GM20000 (cell line): ENCODE measurements at regions not wholly inside any gene's neighbourhood (a gene's known extent, or its start where the extent isn't known, plus 50 kb on each side); places are given as distances from the start of the nearest gene placed in this dataset.

Experiments used
- DNase-seq: peaks from one replicate; pipeline ENCODE4 v3.0.0; 2012; ENCODE audit warnings: low spot score
- CTCF ChIP-seq: IDR thresholded peaks from 2 replicates; pipeline ENCODE4 v1.5.1; 2012; ENCODE audit warnings: mild to moderate bottlenecking, control low read depth; ENCODE audit errors: extremely low read depth, missing control alignments

DNA sequence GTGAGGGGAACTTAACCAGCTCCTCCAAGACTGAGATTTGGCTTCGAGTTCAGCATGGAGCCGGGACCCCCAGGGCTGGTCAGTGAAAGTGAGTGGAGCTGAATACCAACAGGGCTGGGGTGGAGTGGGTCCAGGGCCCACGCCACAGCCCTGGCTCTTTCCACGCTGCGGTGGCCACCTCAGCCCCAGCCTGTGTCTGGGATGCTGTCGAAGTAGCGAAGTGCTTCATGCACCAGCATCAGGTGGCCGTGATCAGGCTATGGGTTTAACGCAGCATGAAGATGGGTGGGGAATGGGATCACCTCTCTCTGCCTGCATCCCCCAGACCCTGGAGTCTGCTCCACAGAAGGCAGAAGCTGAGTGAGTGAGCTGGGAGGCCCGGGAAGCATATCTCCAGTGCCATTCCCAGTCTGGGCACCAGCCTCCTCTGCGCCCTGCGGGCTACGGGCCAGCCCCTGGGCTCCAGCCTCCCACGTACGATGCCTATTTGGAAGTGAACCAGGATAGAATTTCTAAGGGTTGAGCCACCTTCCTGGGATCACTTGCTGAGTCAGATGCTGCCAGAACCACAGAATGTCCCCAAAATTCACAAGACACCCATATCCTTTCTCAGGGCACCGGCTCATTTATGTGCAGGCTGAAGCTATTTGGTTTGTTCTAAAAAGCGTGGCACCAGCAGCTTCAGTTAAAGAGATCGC is 131.1 kb upstream of the CHST15 start:
- TF ChIP-seq CTCF: no peak
- no peak for DNase-seq

DNA sequence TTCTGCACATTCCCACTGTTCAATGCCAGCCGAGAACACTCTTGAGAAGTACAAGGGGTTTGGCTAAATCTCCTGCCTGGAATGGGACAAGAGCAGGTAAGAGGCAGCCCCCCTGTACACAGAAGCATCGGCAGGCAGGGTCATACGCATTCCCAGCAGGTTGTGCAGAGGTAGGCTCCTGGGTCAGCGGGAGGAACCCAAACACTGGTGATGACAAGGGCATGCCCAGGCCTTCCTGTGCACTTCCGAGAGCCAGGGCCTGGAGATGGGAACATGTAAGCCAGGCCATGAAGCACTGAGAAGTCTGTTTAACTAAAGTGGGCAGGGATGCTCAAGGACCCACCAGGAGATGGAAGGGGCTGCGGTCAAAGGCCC is 130.3 kb upstream of the CHST15 start:
- no peak for TF ChIP-seq CTCF
- no peak for DNase-seq

GRCh38 chr10:124222988-124223710 is 129.8 kb upstream of the CHST15 start:
- no peak for TF ChIP-seq CTCF

GRCh38 chr10:124222318-124222987 is 129.1 kb upstream of the CHST15 start:
- no peak for TF ChIP-seq CTCF
- DNase-seq: peak; percentile 35

More at GRCh38 chr10:124222988-124223710, 129.8 kb upstream of the CHST15 start:
- DNase-seq: no peak

- peak; percentile 74 for DNase-seq
- TF ChIP-seq CTCF: no peak
Observed at GRCh38 chr10:124221356-124222317, 128.2 kb upstream of the CHST15 start.

GRCh38 chr10:124220971-124221355 is 127.6 kb upstream of the CHST15 start:
- no peak for TF ChIP-seq CTCF
- DNase-seq: no peak
